CD4-positive, alpha-beta T cell treated with Interleukin-2 at 100 ng/mL for 4 hours (primary cell): ENCODE measurements at regions not wholly inside any gene's neighbourhood (a gene's known extent, or its start where the extent isn't known, plus 50 kb on each side); places are given as distances from the start of the nearest gene placed in this dataset.
"Not testable (repeated sequence)": the region's sequence is repeated elsewhere in the genome, so short reads cannot be mapped to it uniquely, and the experiment has no call there.

ENCODE experiments used
- DNase-seq: peaks from one replicate; pipeline ENCODE4 v3.0.0-alpha.2; 2020; ENCODE audit warnings: low spot score

- no peak for DNase-seq
These were observed 187.3 kb downstream of the KTN1 start for GRCh38 chr14:55767286-55767685.

GRCh38 chr14:55769877-55770276, 189.9 kb downstream of the KTN1 start:
- no peak for DNase-seq

- no peak for DNase-seq
These were observed 191.4 kb downstream of the KTN1 start for GRCh38 chr14:55771242-55771981.

- DNase-seq: no peak
These were observed 192.5 kb downstream of the KTN1 start for GRCh38 chr14:55772486-55772885.

GRCh38 chr14:55773312-55773711, 193.3 kb downstream of the KTN1 start:
- no peak for DNase-seq

- no peak for DNase-seq
These were observed 194.1 kb downstream of the KTN1 start for GRCh38 chr14:55773984-55774545.

- no peak for DNase-seq
These were observed 197.9 kb downstream of the KTN1 start for GRCh38 chr14:55777877-55778276.

- DNase-seq: no peak
These were observed 200.3 kb downstream of the KTN1 start for GRCh38 chr14:55780156-55780946.

- no peak for DNase-seq
These were observed 201.0 kb downstream of the KTN1 start for GRCh38 chr14:55781046-55781445.

GRCh38 chr14:55782166-55782565, 202.2 kb downstream of the KTN1 start:
- no peak for DNase-seq

- DNase-seq: no peak
These were observed 209.4 kb downstream of the KTN1 start for GRCh38 chr14:55789406-55789805.

- no peak for DNase-seq
These were observed 214.9 kb downstream of the KTN1 start for GRCh38 chr14:55794655-55795595.

GRCh38 chr14:55796513-55796912, 216.5 kb downstream of the KTN1 start:
- not testable (repeated sequence) for DNase-seq

- DNase-seq: no peak
These were observed 218.4 kb downstream of the KTN1 start for GRCh38 chr14:55798406-55798805.

GRCh38 chr14:55799508-55800095, 219.6 kb downstream of the KTN1 start:
- no peak for DNase-seq

- DNase-seq: no peak
These were observed 220.3 kb downstream of the KTN1 start for GRCh38 chr14:55800156-55800785.

- DNase-seq: no peak
These were observed 221.1 kb downstream of the KTN1 start for GRCh38 chr14:55801121-55801520.

GRCh38 chr14:55802986-55803872, 223.2 kb downstream of the KTN1 start:
- peak; percentile 60 for DNase-seq

GRCh38 chr14:55803873-55804553, 224.0 kb downstream of the KTN1 start:
- peak; percentile 38 for DNase-seq
